ENCODE measurements at regions not wholly inside any gene's neighbourhood (a gene's known extent, or its start where the extent isn't known, plus 50 kb on each side); places are given as distances from the start of the nearest gene placed in this dataset.

- TF ChIP-seq CTCF (IDR thresholded peaks at IDR 0.05) = no peak
- TF ChIP-seq POLR2A (IDR thresholded peaks at IDR 0.05) = no peak
Observed at GRCh38 chr2:7801212-7801611, 880.6 kb upstream of the ID2 start.
